PFSK-1 (cell line): ENCODE measurements at regions not wholly inside any gene's neighbourhood (a gene's known extent, or its start where the extent isn't known, plus 50 kb on each side); places are given as distances from the start of the nearest gene placed in this dataset.

Experiments
- FOXP2 ChIP-seq: optimal IDR thresholded peaks from 2 replicates; pipeline ENCODE3; 2011; ENCODE audit warnings: borderline replicate concordance, control low read depth, inconsistent platforms; ENCODE audit not compliant: insufficient read depth; ENCODE audit errors: extremely low read length, extremely low read depth
- POLR2AphosphoS5 ChIP-seq: IDR thresholded peaks from 2 replicates; pipeline ENCODE4 v1.6.1; 2012; ENCODE audit warnings: low read depth, mild to moderate bottlenecking, control low read depth, low read length, moderate library complexity
- REST ChIP-seq, 2 experiments: IDR thresholded peaks; 2 replicates each; pipeline versions ENCODE4 v1.6.1 to v1.8.0; 2011 to 2012; ENCODE audit warnings: low read depth in 2 of 2, low read length in 2 of 2, control low read depth in 1 of 2, inconsistent platforms in 1 of 2, mild to moderate bottlenecking in 1 of 2, moderate library complexity in 1 of 2; ENCODE audit not compliant: insufficient read depth in 1 of 2
- SIN3A ChIP-seq: IDR thresholded peaks from 2 replicates; pipeline ENCODE4 v1.6.1; 2012; ENCODE audit warnings: mild to moderate bottlenecking, low read length, moderate library complexity, borderline replicate concordance; ENCODE audit not compliant: insufficient read depth
- TAF1 ChIP-seq: IDR thresholded peaks from 2 replicates; pipeline ENCODE4 v1.6.1; 2012; ENCODE audit warnings: low read length, control low read depth, borderline replicate concordance; ENCODE audit not compliant: insufficient read depth

GRCh38 chr10:118939211-118940007 is 90.1 kb upstream of the NANOS1 start:
- TF ChIP-seq REST (IDR thresholded peaks at IDR 0.05; ENCODE audit: insufficient read depth in 1 of 2, low read depth in 2 of 2, low read length in 2 of 2) (no peak), TAF1 (no peak), FOXP2 (no peak), POLR2AphosphoS5 (no peak), SIN3A (no peak)

- TF ChIP-seq SIN3A (no peak), FOXP2 (no peak), TAF1 (no peak), REST (IDR thresholded peaks at IDR 0.05; ENCODE audit: insufficient read depth in 1 of 2, low read depth in 2 of 2, low read length in 2 of 2) (no peak), POLR2AphosphoS5 (no peak)
Observed at GRCh38 chr10:118940386-118940785, 89.1 kb upstream of the NANOS1 start.

GRCh38 chr10:118943253-118943652 is 86.3 kb upstream of the NANOS1 start:
- TF ChIP-seq REST (IDR thresholded peaks at IDR 0.05; ENCODE audit: insufficient read depth in 1 of 2, low read depth in 2 of 2, low read length in 2 of 2), result no peak

- TF ChIP-seq REST (IDR thresholded peaks at IDR 0.05; ENCODE audit: insufficient read depth in 1 of 2, low read depth in 2 of 2, low read length in 2 of 2) (no peak), POLR2AphosphoS5 (no peak), TAF1 (no peak), FOXP2 (no peak), SIN3A (no peak)
Observed at GRCh38 chr10:118944959-118945633, 84.4 kb upstream of the NANOS1 start.
